ENCODE measurements at regions not wholly inside any gene's neighbourhood (a gene's known extent, or its start where the extent isn't known, plus 50 kb on each side); places are given as distances from the start of the nearest gene placed in this dataset.

GRCh38 chr3:190734490-190734889 is 128.0 kb downstream of the GMNC start:
- intact Hi-C loops (cut with DNase I) = no loop called here
- H3K4me3 ChIP-seq = no peak overlapping the region
- no peaks in the 10 kb centered on the region for H3K9me3 ChIP-seq
- TF ChIP-seq CTCF (IDR thresholded peaks at IDR 0.05) = no peak
- DNase-seq = no peak
- H3K36me3 ChIP-seq (ENCODE audit: insufficient read depth in 1 of 2, low read depth in 1 of 2) = no peaks in the 10 kb centered on the region
- no peak overlapping the region for H3K27ac ChIP-seq
- H3K4me1 ChIP-seq = no peaks in the 10 kb centered on the region
- H3K27me3 ChIP-seq (ENCODE audit: insufficient read depth in 3 of 3, low read length in 2 of 3) = no peaks in the 10 kb centered on the region
- WGBS, 3 donors = 93 to 95% (median 94%) methylated on average over 2 of the region's 2 CpGs
- no peak for ATAC-seq

GRCh38 chr3:190733591-190734146 is 128.8 kb downstream of the GMNC start:
- Histone ChIP-seq H3K36me3 (ENCODE audit: insufficient read depth in 1 of 2, low read depth in 1 of 2) (no peaks in the 10 kb centered on the region), H3K9me3 (no peaks in the 10 kb centered on the region), H3K4me1 (no peaks in the 10 kb centered on the region), H3K4me3 (no peak overlapping the region), H3K27me3 (ENCODE audit: insufficient read depth in 3 of 3, low read length in 2 of 3) (no peaks in the 10 kb centered on the region), H3K27ac (no peak overlapping the region)
- ATAC-seq = no peak
- no peak for DNase-seq
- TF ChIP-seq CTCF (IDR thresholded peaks at IDR 0.05) = no peak
- WGBS, 3 donors = 65 to 68% (median 68%) methylated on average over 1 of the region's 1 CpG
- intact Hi-C loops (cut with DNase I) = no loop called here

GRCh38 chr3:190731596-190731995 is 130.9 kb downstream of the GMNC start:
- ATAC-seq = no peak
- no peaks in the 10 kb centered on the region for H3K4me1 ChIP-seq
- H3K36me3 ChIP-seq (ENCODE audit: insufficient read depth in 1 of 2, low read depth in 1 of 2) = no peaks in the 10 kb centered on the region
- no peaks in the 10 kb centered on the region for H3K9me3 ChIP-seq
- no peak overlapping the region for H3K27ac ChIP-seq
- intact Hi-C loops (cut with DNase I) = no loop called here
- no peak for TF ChIP-seq CTCF (IDR thresholded peaks at IDR 0.05)
- DNase-seq = no peak
- no peaks in the 10 kb centered on the region for H3K27me3 ChIP-seq (ENCODE audit: insufficient read depth in 3 of 3, low read length in 2 of 3)
- no peak overlapping the region for H3K4me3 ChIP-seq
- 70 to 72% (median 71%) methylated on average over 2 of the region's 2 CpGs for WGBS, 3 donors

- ATAC-seq (peak in 1 of 4 donors; percentile 46), DNase-seq (no peak)
- Histone ChIP-seq H3K4me1 (no peaks in the 10 kb centered on the region), H3K27ac (no peak overlapping the region), H3K27me3 (ENCODE audit: insufficient read depth in 3 of 3, low read length in 2 of 3) (no peaks in the 10 kb centered on the region), H3K9me3 (no peaks in the 10 kb centered on the region), H3K4me3 (no peak overlapping the region), H3K36me3 (ENCODE audit: insufficient read depth in 1 of 2, low read depth in 1 of 2) (no peaks in the 10 kb centered on the region)
- intact Hi-C loops (cut with DNase I) = no loop called here
- TF ChIP-seq CTCF (IDR thresholded peaks at IDR 0.05) = no peak
- 43 to 64% (median 48%) methylated on average over 7 of the region's 7 CpGs for WGBS, 3 donors
These were observed 133.8 kb downstream of the GMNC start for GRCh38 chr3:190728574-190729246.
